Esophagus muscularis mucosa (tissue), 3 donors: ENCODE measurements at regions not wholly inside any gene's neighbourhood (a gene's known extent, or its start where the extent isn't known, plus 50 kb on each side); places are given as distances from the start of the nearest gene placed in this dataset.

Experiments
- CTCF ChIP-seq, 3 experiments: fragments of 200-600 bp in 2 of 3; fragments of 450-650 bp in 1 of 3; sonication (generic) in 2 of 3; IDR thresholded peaks; one replicate each; pipeline ENCODE4 v1.5.1; 2017 to 2019; ENCODE audit warnings: antibody characterized with exemption in 3 of 3, mild to moderate bottlenecking in 2 of 3, moderate library complexity in 1 of 3
- POLR2A ChIP-seq: fragments of 450-650 bp; IDR thresholded peaks from one replicate; pipeline ENCODE4 v1.6.1; 2017; ENCODE audit warnings: antibody characterized with exemption, moderate library complexity, mild to moderate bottlenecking, low read depth
- POLR2AphosphoS5 ChIP-seq, 2 donors: sonication (generic); formaldehyde crosslinking; IDR thresholded peaks; one replicate each; pipeline ENCODE4 v1.6.1; 2017; ENCODE audit warnings: antibody characterized with exemption in 2 of 2

- no peak for TF ChIP-seq CTCF (IDR thresholded peaks at IDR 0.05)
- TF ChIP-seq POLR2A, result no peak
- no peak for TF ChIP-seq POLR2AphosphoS5 (IDR thresholded peaks at IDR 0.05)
Measured at GRCh38 chr7:98713165-98713810, 96.2 kb downstream of the NPTX2 start.
